Tibial artery (tissue), 4 donors: ENCODE measurements at regions not wholly inside any gene's neighbourhood (a gene's known extent, or its start where the extent isn't known, plus 50 kb on each side); places are given as distances from the start of the nearest gene placed in this dataset.

Experiments used
- DNase-seq, 2 donors: peaks; one replicate each; pipeline ENCODE4 v3.0.0-alpha.2; 2019
- H3K27ac ChIP-seq, 2 donors: fragments of 200-600 bp; sonication (generic) in 1 of 2; 1 replicate in 1 of 2; 2 replicates in 1 of 2; pipeline ENCODE4 v1.5.1; 2018 to 2019; ENCODE audit warnings: mild to moderate bottlenecking in 1 of 2
- H3K27me3 ChIP-seq, 2 donors: fragments of 200-600 bp; sonication (generic) in 1 of 2; one replicate each; pipeline versions ENCODE4 v1.5.1 to v1.6.0; 2016 to 2019
- H3K36me3 ChIP-seq, 3 donors: fragments of 200-600 bp; sonication (generic) in 2 of 3; one replicate each; pipeline ENCODE4 v1.5.1; 2016 to 2019; ENCODE audit warnings: mild to moderate bottlenecking in 2 of 3
- H3K4me1 ChIP-seq, 4 donors: fragments of 200-600 bp; sonication (generic) in 2 of 4; 1 replicate in 3 of 4; 2 replicates in 1 of 4; pipeline ENCODE4 v1.5.1; 2016 to 2019
- H3K4me3 ChIP-seq, 2 donors: fragments of 200-600 bp; sonication (generic) in 1 of 2; 1 replicate in 1 of 2; 2 replicates in 1 of 2; pipeline ENCODE4 v1.5.1; 2018 to 2019; ENCODE audit warnings: mild to moderate bottlenecking in 2 of 2
- H3K9me3 ChIP-seq, 3 donors: fragments of 200-600 bp; sonication (generic) in 1 of 3; one replicate each; pipeline ENCODE4 v1.5.1; 2016 to 2019
- CTCF ChIP-seq, 2 experiments: fragments of 200-600 bp in 1 of 2; fragments of 450-650 bp in 1 of 2; IDR thresholded peaks; one replicate each; pipeline ENCODE4 v1.5.1; 2017 to 2019; ENCODE audit warnings: antibody characterized with exemption in 2 of 2, mild to moderate bottlenecking in 1 of 2, moderate library complexity in 1 of 2
- intact Hi-C: fragments of 100-400 bp; cut with DNase I; formaldehyde crosslinking; loops from one replicate; pipeline ENCODE4 v1.15.0; 2023; ENCODE audit warnings: low total_unique reads

- H3K9me3 ChIP-seq: no peaks in the 10 kb centered on the region
- H3K27me3 ChIP-seq: no peaks in the 10 kb centered on the region
- TF ChIP-seq CTCF (IDR thresholded peaks at IDR 0.05): no peak
- no peaks in the 10 kb centered on the region for H3K4me1 ChIP-seq
- intact Hi-C loops: no loop called here
- no peak overlapping the region for H3K4me3 ChIP-seq
- DNase-seq: no peak
- no peaks in the 10 kb centered on the region for H3K36me3 ChIP-seq
- H3K27ac ChIP-seq: no peak overlapping the region
Observed at GRCh38 chr12:61553091-61553490, 707.1 kb upstream of the USP15 start.

GRCh38 chr12:61554268-61555008, 705.8 kb upstream of the USP15 start:
- Histone ChIP-seq H3K4me3 (no peak overlapping the region), H3K9me3 (no peaks in the 10 kb centered on the region), H3K27ac (no peak overlapping the region), H3K36me3 (no peaks in the 10 kb centered on the region), H3K4me1 (no peaks in the 10 kb centered on the region), H3K27me3 (no peaks in the 10 kb centered on the region)
- no peak for DNase-seq
- no peak for TF ChIP-seq CTCF (IDR thresholded peaks at IDR 0.05)
- intact Hi-C loops: no loop called here

- DNase-seq: no peak
- H3K4me3 ChIP-seq: no peak overlapping the region
- no peak overlapping the region for H3K27ac ChIP-seq
- no peaks in the 10 kb centered on the region for H3K36me3 ChIP-seq
- no peak for TF ChIP-seq CTCF (IDR thresholded peaks at IDR 0.05)
- no peaks in the 10 kb centered on the region for H3K9me3 ChIP-seq
- H3K27me3 ChIP-seq: no peaks in the 10 kb centered on the region
- H3K4me1 ChIP-seq: no peaks in the 10 kb centered on the region
- intact Hi-C loops: no loop called here
Observed at GRCh38 chr12:61563665-61564450, 696.3 kb upstream of the USP15 start.

GRCh38 chr12:61564466-61564865, 695.7 kb upstream of the USP15 start:
- H3K27ac ChIP-seq: no peak overlapping the region
- no peaks in the 10 kb centered on the region for H3K9me3 ChIP-seq
- H3K36me3 ChIP-seq: no peaks in the 10 kb centered on the region
- no peaks in the 10 kb centered on the region for H3K27me3 ChIP-seq
- no peak overlapping the region for H3K4me3 ChIP-seq
- no peak for TF ChIP-seq CTCF (IDR thresholded peaks at IDR 0.05)
- intact Hi-C loops: no loop called here
- no peak for DNase-seq
- no peaks in the 10 kb centered on the region for H3K4me1 ChIP-seq

- no peak overlapping the region for H3K4me3 ChIP-seq
- H3K27me3 ChIP-seq: no peaks in the 10 kb centered on the region
- H3K36me3 ChIP-seq: no peaks in the 10 kb centered on the region
- TF ChIP-seq CTCF (IDR thresholded peaks at IDR 0.05): no peak
- no peaks in the 10 kb centered on the region for H3K9me3 ChIP-seq
- intact Hi-C loops: no loop called here
- no peak for DNase-seq
- no peaks in the 10 kb centered on the region for H3K4me1 ChIP-seq
- H3K27ac ChIP-seq: no peak overlapping the region
Observed at GRCh38 chr12:61566183-61566582, 694.0 kb upstream of the USP15 start.
